ENCODE measurements at regions not wholly inside any gene's neighbourhood (a gene's known extent, or its start where the extent isn't known, plus 50 kb on each side); places are given as distances from the start of the nearest gene placed in this dataset. TPM values are rescaled to one million over a fixed set of nuclear protein-coding genes. Genes with fewer than 3 reads are reported as not detected.

GRCh38 chr4:103774326-103774825 is 54.6 kb upstream of the TACR3 start:
- H3K79me2 ChIP-seq (ENCODE audit: low read length): no peaks in the 10 kb centered on the region
- H4K20me1 ChIP-seq (ENCODE audit: insufficient read depth, low read depth, low read length): no peaks in the 10 kb centered on the region
- H3K4me3 ChIP-seq (ENCODE audit: low read length): no peak overlapping the region
- H3K36me3 ChIP-seq (ENCODE audit: insufficient read depth, low read length): no peaks in the 10 kb centered on the region
- no peak overlapping the region for H3K4me2 ChIP-seq (ENCODE audit: low read depth, low read length, poor library complexity, severe bottlenecking)
- no peaks in the 10 kb centered on the region for H3K9me3 ChIP-seq (ENCODE audit: low read length)
- no peaks in the 10 kb centered on the region for H3K9me2 ChIP-seq (replicated peaks; ENCODE audit: insufficient read depth, low read length)
- H3K4me1 ChIP-seq (ENCODE audit: low read length): no peaks in the 10 kb centered on the region
- H2AFZ ChIP-seq (ENCODE audit: low read length): no peak overlapping the region
- no peak overlapping the region for H3K27ac ChIP-seq (ENCODE audit: low read length)
- no peak for DNase-seq
- H3K27me3 ChIP-seq (ENCODE audit: low read length): no peaks in the 10 kb centered on the region
- no peak overlapping the region for H3K9ac ChIP-seq (ENCODE audit: low read length)

GRCh38 chr4:103773691-103774231 is 54.0 kb upstream of the TACR3 start:
- H2AFZ ChIP-seq (ENCODE audit: low read length): no peak overlapping the region
- no peaks in the 10 kb centered on the region for H3K9me2 ChIP-seq (replicated peaks; ENCODE audit: insufficient read depth, low read length)
- no peaks in the 10 kb centered on the region for H3K36me3 ChIP-seq (ENCODE audit: insufficient read depth, low read length)
- no peaks in the 10 kb centered on the region for H3K79me2 ChIP-seq (ENCODE audit: low read length)
- H3K9me3 ChIP-seq (ENCODE audit: low read length): no peaks in the 10 kb centered on the region
- H3K27me3 ChIP-seq (ENCODE audit: low read length): no peaks in the 10 kb centered on the region
- DNase-seq: no peak
- H3K4me3 ChIP-seq (ENCODE audit: low read length): no peak overlapping the region
- no peaks in the 10 kb centered on the region for H3K4me1 ChIP-seq (ENCODE audit: low read length)
- no peak overlapping the region for H3K9ac ChIP-seq (ENCODE audit: low read length)
- no peak overlapping the region for H3K27ac ChIP-seq (ENCODE audit: low read length)
- H4K20me1 ChIP-seq (ENCODE audit: insufficient read depth, low read depth, low read length): no peaks in the 10 kb centered on the region
- H3K4me2 ChIP-seq (ENCODE audit: low read depth, low read length, poor library complexity, severe bottlenecking): no peak overlapping the region

Small RNA genes lying in the stretch of these regions (small RNA-seq; reads per million reads assigned to genes)
- gene RNU6-635P: not detected
